ENCODE measurements at regions not wholly inside any gene's neighbourhood (a gene's known extent, or its start where the extent isn't known, plus 50 kb on each side); places are given as distances from the start of the nearest gene placed in this dataset.
"Not testable (repeated sequence)": the region's sequence is repeated elsewhere in the genome, so short reads cannot be mapped to it uniquely, and the experiment has no call there.

DNA sequence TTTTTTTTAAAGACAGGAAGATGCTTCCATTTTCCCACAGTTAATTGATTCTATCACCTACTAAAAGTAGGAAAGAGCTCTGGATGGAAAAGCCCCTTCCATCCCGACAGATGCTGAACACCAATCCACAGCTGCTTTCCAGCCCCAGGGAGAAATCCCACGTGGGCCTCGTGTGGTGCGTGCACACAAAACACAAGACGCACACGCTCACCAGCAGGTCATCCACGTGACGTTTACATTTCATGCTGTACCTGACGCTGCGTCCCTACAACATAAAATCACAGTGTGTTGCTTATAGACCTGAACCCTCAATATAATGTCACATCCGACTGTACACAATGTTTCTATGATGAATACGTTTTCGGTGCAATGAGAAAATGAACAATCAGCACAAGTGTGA lies 50.2 kb upstream of the DACT2 start:
- no peak for DNase-seq

DNA sequence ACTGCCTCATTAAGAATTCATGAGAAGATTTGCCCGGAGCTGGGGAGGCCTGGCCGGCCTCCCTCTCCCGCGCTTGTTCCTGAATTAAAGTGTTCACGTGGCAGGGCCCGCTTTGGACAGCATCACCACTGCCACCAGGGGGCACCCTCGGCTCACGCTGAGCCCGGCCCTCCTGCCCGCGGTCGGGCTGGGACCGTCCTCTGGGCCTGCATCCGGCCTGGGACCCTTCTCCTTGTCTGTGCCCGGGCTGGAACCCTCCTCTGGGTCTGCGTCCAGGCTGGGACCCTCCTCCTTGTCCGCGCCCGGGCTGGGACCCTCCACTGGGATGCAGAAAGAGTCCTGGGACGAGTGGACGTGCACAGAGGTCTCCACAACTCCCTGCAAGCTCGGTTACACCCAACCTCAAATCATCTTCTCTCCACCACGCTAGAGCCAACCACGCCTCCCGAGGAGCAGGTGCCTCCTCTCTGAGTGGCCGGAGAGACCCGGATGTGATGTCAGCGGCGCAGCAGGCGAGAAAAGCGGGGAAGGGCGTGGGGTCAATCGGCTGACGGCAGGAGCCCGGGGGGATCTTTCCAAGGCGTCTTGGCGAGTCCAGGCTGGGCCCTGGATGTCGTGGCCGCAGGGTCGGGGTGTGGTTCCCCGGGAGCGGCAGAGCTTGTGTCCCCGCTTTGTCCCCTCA lies 50.9 kb upstream of the DACT2 start:
- DNase-seq = peak; percentile 77

DNA sequence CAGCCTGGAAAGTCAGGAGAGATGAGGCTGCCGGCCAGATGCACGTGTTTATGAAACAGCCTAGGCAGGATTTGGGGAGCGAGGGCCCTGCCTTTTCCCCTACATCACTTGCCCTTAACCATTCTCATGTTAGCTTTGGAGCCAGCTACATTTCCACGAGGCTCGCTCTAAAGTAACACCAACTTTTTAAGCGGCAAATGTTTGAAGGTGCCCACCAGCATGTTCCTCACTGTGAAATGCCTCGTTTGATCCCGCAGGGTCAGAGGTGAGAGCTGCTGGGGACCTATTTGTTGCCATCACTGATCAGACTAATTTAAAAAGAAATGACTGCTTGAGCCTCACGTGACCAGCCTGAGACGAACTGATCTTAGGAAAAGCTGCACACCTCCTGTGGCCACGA lies 51.6 kb upstream of the DACT2 start:
- no peak for DNase-seq

DNA sequence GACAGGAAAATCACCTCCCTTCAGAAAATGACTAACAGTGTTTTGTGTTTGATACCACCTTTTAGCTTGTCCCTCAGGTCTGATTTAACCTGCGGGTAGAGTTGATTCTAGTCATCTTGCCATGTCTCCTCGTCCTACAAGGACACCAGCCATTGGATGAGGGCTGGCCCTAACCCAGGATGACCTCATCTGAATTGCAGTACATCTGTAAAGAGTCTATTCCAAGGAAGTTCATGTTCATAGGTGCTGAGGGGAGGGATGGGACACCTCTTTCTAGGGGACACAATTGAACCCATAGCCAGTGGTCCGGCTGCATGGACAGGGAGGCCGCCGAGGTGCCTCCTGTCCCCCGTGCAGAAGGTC lies 52.0 kb upstream of the DACT2 start:
- no peak for DNase-seq

DNA sequence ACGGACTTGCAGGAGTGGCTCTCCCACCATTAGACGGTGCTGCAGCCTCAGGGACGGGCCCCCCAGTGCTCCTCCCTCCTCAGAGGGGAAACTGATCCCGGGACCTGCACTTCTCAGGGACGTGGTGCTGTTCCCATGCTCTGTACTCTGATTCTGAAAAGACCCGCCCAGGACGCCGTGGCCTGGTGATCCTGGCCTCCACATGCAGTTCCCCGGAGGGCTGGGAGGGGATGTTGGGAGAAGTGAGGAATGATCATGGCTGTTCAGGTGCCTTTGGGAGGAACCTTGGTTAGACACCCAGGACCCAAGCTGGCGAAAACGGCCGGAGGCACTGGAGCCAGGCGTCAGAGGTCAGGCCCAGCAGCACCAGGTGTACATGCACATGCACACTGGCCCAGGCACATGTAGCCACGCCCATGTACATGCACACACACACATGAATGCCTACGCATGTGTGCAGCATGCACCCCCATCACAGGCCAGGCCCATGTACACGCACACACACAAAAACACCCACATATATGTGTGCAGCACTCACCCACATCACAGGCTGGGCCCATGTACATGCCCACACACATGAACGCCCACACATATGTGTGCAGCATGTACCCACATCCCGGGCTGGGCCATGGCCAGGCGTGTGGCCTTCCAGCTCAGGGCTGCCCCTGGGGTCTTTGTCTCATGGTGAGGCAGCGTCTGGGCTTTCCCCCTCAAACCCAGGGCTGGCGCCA lies 52.6 kb upstream of the DACT2 start:
- no peak for DNase-seq

DNA sequence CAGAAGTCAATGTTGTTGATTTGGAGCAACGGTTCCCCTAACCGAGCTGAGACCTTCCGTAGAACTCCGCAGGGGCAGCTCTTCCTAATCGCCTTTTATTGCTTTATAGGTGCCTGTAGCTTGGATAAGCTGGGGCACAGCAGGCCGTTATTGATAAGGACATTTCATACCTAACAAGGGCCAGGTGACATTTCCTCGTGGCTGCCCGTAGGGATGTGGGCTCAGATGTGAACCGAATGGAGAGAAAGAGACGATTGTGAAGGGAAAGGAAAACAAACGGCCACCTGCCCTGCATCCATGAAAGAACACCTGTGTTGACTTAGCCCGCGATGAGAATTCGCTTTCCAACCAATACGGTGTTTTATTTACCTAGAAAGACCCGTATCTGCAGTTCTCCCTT lies 53.3 kb upstream of the DACT2 start:
- DNase-seq = no peak

DNA sequence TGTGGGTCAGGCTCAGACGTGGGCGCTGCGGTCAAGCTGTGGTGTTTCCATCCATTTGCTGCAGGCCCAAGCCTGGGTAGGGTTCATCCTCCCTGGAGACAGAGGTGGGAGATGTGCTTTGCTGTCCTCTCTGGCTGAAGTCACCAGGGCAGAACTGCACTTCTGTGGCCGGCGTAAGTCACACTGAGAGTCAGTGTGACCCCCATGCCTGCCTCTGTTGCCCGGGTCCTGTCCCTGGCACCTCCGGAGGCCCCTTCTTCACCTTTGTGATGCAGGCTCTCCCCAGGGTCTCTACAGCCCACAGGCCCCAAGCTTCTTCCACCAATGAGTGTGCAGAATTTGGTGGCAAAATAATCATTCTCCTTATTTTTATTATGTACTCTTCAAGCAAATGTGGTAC lies 53.8 kb upstream of the DACT2 start:
- DNase-seq = no peak

DNA sequence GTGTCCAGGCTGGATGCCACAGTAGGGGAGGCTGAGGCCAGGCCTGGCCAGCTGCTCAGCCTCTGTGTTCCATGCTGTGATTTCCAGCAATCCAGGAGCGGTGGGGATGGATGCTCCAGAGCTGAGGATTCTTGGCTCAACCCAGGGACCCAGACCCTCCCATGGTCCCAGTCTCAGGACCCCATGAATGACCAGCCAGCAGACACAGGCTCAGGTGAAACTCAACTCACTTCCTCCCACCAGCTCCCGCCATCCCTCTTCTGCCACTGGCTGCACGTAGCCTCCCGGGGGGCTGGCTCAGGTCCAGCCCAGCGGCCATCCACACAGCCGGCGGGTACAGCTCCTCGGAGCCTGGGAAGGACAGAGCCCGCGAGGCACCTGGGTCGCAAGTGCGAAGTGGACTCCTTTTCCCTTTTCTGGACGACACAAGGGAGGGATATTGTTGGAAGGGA lies 54.5 kb upstream of the DACT2 start:
- no peak for DNase-seq

DNA sequence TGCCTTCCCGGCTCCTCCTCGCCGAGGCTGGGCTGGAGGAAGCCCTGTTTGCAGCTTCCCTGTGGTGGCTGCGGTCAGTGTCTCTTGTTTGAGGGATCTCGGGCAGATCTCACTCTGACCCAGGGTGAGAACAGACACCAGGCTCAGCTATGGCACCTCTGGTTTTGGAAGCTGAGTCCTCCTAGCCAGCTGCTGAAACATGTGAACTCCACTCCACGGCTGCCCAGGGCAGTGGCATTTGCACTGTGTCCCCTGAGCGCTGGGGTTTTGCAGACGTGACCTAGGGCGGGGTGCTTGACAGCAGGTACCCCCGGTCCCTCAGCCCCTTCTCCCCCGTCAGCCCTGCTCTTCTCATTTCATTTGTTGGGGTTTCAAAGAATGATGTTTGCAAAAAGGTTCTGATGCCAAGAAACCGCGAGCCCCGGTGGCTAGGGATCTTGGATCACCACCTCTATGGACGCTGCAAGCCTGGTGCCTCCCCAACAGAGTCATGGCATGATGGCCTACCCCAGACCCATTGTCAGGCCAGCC lies 55.0 kb upstream of the DACT2 start:
- DNase-seq = no peak

DNA sequence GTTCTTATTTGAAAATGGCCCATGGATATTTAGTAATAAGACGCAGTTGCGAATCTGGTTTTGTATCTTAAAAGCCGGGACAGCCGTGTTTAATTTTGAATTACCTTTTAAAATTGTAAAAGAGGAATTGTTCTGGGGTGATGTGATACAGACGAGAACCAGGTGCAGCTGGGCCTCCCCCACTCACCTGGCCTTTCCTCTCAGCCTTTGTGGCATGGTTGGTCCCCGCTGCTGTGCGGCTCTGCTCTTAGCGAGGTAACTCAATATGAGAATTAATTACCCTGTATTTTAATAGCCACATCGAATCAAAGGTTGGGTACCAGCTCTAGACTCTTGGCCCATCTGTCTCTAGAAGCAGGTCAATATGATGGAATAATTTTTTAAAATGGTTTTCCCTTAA lies 56.5 kb upstream of the DACT2 start:
- DNase-seq = no peak

DNA sequence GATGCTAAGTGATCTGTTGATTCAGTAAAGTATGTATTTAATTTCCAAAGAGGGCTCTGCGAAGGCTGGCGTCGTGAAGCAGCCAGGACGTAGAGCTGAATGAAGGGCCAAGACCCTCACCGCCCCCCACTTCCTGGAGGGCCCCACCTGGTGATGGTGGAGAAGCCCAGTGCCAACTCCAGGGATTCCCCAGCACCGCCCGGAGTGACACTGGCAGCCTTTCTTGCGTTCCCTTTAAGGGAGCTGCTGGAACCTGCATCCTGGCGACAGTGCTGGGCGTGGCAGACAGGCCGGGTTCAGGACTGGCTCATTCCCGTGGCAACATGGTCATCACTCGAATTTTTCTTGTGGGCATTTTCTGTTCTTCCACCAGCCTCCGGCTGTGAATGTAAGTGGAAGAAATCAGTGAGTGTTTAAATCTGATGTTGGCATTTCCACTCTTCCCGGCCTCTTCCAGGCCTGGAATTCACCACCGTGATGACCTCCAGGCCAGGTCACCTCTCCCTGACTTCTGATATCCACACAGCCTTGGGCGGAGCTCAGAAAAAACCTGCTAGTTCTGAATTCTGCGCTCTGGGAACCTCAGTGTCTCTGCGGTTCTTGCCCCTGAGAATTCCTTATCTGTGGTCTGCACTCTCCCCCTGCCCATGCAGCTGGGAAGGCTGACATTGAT lies 57.4 kb upstream of the DACT2 start:
- no peak for DNase-seq

DNA sequence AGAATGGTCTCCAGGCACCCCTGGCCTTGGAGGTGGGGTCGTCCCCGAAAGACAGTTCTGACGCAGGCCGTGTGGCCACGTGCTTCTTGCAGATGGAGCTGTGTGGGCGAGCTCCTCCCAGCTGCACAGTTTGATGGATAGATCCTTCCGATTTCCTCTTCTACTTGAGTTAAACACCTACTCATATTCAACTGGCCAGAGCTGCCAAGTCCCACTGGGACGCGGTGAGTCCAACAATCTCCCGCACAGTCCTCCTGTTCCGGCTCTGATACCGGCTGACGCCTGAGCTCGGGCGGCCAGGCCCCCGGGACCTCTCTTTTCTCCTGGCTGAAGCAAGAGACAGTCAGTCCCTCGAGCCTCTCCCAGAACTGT lies 57.9 kb upstream of the DACT2 start:
- DNase-seq = no peak

DNA sequence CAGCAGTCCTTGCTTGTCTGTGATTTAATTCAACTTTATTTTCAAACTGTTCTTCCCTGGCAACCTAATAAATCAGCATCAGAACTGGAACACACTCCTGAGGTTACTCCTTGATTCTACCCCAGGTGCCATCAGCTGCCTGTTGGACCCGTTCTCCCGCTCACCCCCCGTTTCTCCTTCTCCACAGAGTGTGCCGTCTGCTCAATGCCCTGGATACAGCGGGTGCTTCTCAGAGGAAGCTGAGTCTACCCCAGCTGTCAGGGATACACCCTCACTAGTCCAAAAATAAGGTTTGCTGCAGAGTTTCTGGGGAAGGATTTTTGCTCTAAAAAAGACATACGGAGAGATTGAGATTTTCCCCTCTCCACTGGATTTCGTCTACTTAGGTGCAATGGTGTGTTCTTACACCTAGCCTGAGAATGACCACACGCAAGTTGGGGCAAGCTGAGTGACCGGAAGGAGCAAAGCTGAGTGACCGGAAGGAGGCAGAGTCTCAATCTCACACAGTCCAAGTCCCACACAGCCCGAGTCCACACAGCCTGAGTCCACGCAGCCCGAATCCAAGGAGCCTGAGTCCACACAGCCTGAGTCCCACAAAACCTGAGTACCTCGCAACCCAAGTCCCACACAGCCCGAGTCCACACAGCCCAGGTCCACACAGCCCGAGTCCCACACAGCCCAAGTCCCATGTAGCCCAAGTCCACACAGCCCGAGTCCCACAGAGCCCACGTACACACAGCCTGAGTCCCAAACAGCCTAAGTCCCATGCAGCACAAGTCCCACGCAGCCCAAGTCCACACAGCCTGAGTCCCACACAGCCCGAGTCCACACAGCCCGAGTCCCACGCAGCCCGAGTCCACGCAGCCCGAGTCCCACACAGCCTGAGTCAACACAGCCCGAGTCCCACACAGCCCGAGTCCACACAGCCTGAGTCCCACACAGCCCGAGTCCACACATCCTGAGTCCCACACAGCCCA lies 58.6 kb upstream of the DACT2 start:
- no peak for DNase-seq

DNA sequence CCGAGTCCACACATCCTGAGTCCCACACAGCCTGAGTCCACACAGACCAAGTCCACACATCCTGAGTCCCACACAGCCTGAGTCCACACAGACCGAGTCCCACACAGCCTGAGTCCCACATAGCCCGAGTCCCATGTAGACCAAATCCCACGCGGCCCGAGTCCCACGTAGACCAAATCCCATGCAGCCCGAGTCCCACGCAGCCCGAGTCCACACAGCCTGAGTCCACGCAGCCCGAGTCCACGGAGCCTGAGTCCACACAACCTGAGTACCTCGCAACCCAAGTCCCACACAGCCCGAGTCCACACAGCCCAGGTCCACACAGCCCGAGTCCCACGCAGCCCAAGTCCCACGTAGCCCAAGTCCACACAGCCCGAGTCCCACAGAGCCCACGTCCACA lies 60.0 kb upstream of the DACT2 start:
- DNase-seq = not testable (repeated sequence)

DNA sequence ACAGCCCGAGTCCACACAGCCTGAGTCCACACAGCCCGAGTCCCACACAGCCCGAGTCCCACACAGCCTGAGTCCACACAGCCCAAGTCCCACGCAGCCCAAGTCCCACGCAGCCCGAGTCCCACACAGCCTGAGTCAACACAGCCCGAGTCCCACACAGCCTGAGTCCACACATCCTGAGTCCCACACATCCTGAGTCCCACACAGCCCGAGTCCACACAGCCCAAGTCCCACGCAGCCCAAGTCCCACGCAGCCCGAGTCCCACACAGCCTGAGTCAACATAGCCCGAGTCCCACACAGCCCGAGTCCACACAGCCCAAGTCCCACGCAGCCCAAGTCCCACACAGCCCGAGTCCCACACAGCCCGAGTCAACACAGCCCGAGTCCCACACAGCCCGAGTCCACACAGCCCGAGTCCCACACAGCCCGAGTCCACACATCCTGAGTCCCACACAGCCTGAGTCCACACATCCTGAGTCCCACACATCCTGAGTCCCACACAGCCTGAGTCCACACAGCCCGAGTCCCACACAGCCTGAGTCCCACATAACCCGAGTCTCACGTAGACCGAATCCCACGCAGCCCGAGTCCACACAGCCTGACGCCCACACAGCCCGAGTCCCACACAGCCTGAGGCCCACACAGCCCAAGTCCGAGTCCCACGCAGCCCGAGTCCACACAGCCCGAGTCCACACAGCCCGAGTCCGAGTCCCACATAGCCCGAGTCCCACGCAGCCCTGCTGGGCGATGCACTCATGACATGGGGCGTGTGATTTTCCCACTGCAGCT lies 60.6 kb upstream of the SMOC2 start:
- DNase-seq = not testable (repeated sequence)

DNA sequence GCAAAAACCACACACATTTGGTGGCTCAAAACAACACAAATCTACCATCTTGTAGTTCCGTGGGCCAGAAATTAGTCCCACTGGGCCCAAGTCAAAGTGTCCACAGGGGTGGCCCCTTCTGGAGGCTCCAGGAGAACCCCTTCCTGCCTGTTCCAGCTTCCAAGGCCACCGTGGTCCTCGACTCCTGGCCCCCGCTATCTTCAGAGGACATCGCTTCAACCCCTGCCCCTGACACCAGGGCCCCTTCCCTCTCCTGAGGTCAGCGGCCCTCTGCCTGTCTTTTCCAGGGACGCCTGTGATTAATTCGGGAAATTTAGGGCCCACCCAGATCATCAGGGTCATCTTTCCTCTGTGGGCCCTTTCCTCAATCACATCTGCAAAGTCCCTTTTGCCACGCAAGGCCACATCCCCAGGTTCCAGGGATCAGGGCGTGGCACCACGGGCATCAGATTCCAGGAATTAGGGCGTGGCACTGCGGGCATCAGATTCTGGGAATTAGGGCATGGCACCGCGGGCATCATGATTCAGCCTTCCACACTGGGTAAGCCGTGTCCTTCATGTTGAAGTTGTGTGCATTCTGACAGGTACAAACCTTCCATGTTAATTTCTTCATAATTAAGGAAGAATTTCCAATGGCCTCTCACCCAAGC lies 59.9 kb upstream of the SMOC2 start:
- DNase-seq = no peak

DNA sequence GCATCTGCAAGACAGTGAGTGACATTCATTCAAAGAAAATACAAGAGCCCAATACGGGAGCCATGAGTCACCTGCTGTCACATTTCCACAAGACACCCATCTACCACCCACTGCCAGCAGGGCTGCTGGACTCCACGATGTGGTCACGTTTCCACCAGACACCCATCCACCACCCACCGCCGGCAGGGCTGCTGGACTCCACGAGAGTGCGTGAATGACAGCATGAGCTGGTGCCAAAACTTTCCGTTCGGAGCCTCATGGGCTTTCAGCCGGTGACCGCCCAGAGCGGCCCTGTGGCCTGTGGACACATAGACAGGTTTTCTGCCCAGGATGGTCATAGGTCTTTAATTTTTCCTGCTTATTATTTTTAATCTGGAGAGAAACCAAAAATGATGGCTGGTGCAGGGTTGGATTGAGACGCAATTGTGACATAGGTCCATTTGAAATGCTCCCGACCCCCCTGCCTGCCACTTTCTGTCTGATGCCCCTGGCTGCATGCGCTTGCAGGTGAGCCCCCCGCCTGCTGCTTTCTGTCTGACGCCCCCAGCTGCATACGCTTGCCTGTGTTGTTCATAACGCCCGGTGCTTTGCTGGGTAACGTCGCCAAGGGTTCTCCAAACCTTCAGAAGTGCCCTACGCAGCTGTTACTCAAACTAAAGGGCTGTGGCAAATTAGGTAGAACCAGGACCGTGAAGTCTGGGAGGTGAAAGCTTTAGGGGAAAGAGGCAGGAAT lies 59.1 kb upstream of the SMOC2 start:
- DNase-seq = no peak

DNA sequence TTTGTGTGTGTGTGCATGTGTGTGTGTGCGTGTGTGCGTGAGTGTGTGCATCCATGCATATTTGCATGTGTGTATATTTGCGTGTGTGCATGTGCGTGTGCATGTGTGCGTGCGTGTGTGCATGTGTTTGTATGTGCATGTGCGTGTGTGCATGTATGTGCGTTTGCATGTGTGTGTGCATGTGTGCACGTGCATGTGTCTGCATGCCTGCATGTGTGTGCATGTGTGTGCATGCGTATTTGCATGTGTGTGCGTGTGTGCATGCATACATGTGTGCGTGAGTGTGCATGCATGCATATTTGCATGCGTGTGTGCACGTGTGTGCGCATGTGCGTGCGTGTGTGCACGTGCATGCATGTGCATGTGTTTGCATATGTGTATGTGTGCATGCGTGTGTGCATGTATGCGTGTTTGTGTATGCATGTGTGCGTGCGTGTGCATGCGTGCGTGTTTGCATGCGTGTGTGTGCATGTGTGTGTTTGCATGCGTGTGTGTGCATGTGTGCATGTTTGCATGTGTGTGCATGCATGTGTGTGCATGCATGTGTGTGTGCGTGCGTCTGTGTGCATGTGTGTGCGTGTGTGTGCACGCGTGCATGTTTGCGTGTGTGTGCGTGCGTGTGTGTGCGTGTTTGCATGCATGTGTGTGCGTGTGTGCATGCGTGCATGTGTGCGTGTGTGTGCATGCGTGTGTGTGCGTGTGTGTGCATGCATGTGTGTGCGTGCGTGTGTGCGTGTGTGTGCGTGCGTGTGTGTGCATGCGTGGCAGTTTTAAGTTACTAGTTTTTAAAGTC lies 57.7 kb upstream of the SMOC2 start:
- no peak for DNase-seq

All from midbrain (tissue), 1 donor.